Middle frontal gyrus (tissue), 1 donor: ENCODE measurements at regions not wholly inside any gene's neighbourhood (a gene's known extent, or its start where the extent isn't known, plus 50 kb on each side); places are given as distances from the start of the nearest gene placed in this dataset.

ENCODE experiments used
- DNase-seq: peaks from one replicate; pipeline ENCODE4 v3.0.0-alpha.2; 2015; ENCODE audit warnings: low spot score; ENCODE audit errors: extremely low spot score

DNA sequence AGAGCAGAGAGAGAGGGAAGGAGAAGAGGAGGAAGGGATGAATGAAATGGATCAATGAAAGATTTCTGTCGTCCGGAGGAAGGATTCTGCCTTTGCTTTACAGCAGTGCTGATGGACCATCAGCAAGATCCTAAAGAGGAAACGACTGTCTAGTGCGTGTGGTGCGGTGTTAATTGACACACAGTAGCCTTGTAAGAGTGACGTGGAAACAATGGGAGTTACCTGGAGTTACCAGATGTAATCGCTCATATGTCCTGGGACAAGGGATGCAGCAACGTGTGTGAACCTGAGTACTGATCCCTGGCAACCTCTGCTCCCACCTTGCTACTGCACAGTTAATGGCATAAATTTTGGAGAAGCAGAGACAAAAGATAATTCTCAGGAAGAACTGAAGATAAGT is 62.6 kb upstream of the TPRG1 start:
- DNase-seq: no peak

DNA sequence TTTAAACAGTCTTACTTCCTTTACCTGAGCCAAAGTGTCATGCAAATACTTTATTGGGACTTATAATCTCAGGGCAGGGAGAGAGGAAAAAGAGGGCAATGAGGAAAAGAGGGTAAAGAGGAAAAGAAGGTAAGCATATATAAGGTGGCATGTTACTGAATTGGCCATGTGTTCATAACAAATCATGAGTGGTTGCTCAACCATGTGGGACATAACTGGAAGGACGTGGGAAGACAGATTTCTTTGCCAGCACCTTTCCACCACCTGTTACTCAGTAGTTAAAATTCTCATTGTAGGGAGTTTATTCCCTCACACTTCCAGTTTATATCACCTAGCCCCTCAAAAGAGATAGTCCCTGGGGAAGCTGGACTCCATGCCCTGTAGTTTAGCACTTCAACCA is 54.7 kb upstream of the TPRG1 start:
- DNase-seq: no peak

DNA sequence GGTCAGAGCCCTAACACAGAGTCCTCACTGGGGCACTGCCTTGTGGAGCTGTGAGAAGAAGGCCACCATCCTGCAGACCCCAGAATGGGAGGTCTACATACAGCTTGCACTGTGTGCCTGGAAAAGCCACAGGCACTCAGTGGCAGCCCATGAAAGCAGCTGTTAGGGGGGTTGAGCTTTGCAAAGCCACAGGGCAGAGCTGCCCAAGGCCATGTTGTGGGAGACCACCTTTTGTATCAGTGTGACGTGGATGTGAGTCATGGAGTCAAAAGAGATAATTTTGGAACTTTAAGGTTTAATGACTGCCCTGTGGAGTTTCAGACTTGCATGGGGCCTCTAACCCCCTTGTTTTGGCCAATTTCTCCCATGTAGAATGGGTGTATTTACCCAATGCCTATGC is 52.9 kb upstream of the TPRG1 start:
- DNase-seq: no peak

DNA sequence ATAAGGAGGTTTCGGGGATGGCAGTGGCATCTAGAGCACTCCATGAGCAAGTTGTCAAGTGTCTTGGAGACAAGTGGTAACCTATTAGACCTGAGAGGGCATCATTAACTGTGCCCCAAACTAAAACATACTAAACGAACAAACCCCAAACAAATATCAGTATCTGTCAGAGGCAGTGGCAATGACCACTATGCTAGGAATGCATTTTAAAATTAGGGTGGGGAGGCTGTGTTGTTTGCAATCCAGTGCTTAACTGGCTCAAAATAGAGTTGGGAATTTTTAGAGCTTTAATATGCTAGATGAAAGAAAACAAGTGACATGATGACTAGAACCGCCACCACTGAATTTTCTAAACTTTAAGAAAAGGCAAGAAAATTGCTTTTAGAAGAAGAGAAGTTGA is 51.8 kb upstream of the TPRG1 start:
- DNase-seq: no peak

DNA sequence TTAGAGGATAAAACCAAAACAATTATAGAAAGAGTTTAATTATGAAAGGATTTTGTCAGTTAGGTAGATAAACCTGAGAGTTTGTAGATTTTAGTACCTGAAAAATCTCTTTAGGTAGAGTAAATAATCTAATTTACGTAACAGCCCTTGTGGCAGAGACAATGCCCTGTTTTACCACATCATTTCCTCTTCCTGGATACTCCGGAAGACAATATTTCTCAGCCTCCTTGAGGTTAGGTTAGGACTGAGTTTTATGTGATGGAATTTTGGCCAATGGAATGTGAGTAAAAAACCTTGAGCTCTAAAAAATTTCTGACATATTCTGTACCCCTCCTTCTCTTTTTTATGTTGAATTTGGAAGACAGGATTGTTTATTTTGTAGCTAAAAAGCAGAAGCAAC is 50.7 kb upstream of the TPRG1 start:
- DNase-seq: no peak
